ENCODE measurements at regions not wholly inside any gene's neighbourhood (a gene's known extent, or its start where the extent isn't known, plus 50 kb on each side); places are given as distances from the start of the nearest gene placed in this dataset.
"Not testable (repeated sequence)": the region's sequence is repeated elsewhere in the genome, so short reads cannot be mapped to it uniquely, and the experiment has no call there.

- TF ChIP-seq, protein P1, sequence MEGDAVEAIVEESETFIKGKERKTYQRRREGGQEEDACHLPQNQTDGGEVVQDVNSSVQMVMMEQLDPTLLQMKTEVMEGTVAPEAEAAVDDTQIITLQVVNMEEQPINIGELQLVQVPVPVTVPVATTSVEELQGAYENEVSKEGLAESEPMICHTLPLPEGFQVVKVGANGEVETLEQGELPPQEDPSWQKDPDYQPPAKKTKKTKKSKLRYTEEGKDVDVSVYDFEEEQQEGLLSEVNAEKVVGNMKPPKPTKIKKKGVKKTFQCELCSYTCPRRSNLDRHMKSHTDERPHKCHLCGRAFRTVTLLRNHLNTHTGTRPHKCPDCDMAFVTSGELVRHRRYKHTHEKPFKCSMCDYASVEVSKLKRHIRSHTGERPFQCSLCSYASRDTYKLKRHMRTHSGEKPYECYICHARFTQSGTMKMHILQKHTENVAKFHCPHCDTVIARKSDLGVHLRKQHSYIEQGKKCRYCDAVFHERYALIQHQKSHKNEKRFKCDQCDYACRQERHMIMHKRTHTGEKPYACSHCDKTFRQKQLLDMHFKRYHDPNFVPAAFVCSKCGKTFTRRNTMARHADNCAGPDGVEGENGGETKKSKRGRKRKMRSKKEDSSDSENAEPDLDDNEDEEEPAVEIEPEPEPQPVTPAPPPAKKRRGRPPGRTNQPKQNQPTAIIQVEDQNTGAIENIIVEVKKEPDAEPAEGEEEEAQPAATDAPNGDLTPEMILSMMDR (IDR thresholded peaks at IDR 0.05) = not testable (repeated sequence)
- not testable (repeated sequence) for TF ChIP-seq POLR2A, EP300 (IDR thresholded peaks at IDR 0.05)
Observed at GRCh38 chr13:18600366-18600765, 581.3 kb downstream of the TUBA3C start.
